ENCODE measurements at regions not wholly inside any gene's neighbourhood (a gene's known extent, or its start where the extent isn't known, plus 50 kb on each side); places are given as distances from the start of the nearest gene placed in this dataset.
"Not testable (repeated sequence)": the region's sequence is repeated elsewhere in the genome, so short reads cannot be mapped to it uniquely, and the experiment has no call there.

DNA sequence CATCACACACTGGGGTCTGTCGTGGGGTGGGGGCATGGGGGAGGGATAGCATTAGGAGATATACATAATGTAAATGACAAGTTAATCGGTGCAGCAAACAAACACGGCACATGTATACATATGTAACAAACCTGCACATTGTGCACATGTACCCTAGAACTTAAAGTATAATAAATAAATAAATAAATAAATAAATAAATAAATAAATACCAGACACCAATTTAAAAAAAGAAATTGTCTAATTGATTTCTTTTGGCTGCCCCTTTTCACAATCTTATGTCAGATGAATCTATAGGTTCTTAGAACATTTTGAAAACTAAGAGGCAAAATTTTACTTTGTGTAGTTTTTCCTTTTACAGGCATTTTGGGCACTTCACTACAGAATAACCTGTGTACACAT is 74.4 kb upstream of the SMIM15 start:
- not testable (repeated sequence) for TF ChIP-seq CHCHD3 (CRISPR knock-in tag; IDR thresholded peaks at IDR 0.05); RFX5 (IDR thresholded peaks at IDR 0.05; ENCODE audit: low read depth, low read length); CBX2 (IDR thresholded peaks at IDR 0.05; ENCODE audit: insufficient read depth, low read length, poor library complexity, severe bottlenecking); ZNF668 (CRISPR knock-in tag; IDR thresholded peaks at IDR 0.05); PTBP1 (IDR thresholded peaks at IDR 0.05; ENCODE audit: low read depth, low read length)
- TF ChIP-seq, protein P1, sequence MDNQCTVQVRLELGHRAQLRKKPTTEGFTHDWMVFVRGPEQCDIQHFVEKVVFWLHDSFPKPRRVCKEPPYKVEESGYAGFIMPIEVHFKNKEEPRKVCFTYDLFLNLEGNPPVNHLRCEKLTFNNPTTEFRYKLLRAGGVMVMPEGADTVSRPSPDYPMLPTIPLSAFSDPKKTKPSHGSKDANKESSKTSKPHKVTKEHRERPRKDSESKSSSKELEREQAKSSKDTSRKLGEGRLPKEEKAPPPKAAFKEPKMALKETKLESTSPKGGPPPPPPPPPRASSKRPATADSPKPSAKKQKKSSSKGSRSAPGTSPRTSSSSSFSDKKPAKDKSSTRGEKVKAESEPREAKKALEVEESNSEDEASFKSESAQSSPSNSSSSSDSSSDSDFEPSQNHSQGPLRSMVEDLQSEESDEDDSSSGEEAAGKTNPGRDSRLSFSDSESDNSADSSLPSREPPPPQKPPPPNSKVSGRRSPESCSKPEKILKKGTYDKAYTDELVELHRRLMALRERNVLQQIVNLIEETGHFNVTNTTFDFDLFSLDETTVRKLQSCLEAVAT (IDR thresholded peaks at IDR 0.05) = not testable (repeated sequence)

Data from K562 (cell line).